HG02588 (cell line): ENCODE measurements at regions not wholly inside any gene's neighbourhood (a gene's known extent, or its start where the extent isn't known, plus 50 kb on each side); places are given as distances from the start of the nearest gene placed in this dataset.

Source experiments
- ATAC-seq: cut with Tn5 transposase; IDR thresholded peaks from one replicate; pipeline ENCODE4 v1.9.1; 2021; ENCODE audit warnings: mild to moderate bottlenecking, moderate library complexity; ENCODE audit not compliant: unreplicated experiment

GRCh38 chr6:147903321-147903720 is 394.8 kb downstream of the SAMD5 start:
- no peak for ATAC-seq

GRCh38 chr6:147903931-147904330 is 395.4 kb downstream of the SAMD5 start:
- no peak for ATAC-seq

GRCh38 chr6:147904416-147904815 is 395.9 kb downstream of the SAMD5 start:
- no peak for ATAC-seq

GRCh38 chr6:147905711-147906110 is 397.2 kb downstream of the SAMD5 start:
- no peak for ATAC-seq

GRCh38 chr6:147906361-147906760 is 397.9 kb downstream of the SAMD5 start:
- ATAC-seq, result no peak

- ATAC-seq, result no peak
These were observed 401.1 kb downstream of the SAMD5 start for GRCh38 chr6:147909640-147910039.

GRCh38 chr6:147910281-147910680 is 401.8 kb downstream of the SAMD5 start:
- ATAC-seq, result no peak

GRCh38 chr6:147911057-147911456 is 402.6 kb downstream of the SAMD5 start:
- ATAC-seq, result no peak

- no peak for ATAC-seq
These were observed 403.2 kb downstream of the SAMD5 start for GRCh38 chr6:147911686-147912085.

- ATAC-seq, result no peak
These were observed 414.3 kb downstream of the SAMD5 start for GRCh38 chr6:147922799-147923198.

- no peak for ATAC-seq
These were observed 416.1 kb downstream of the SAMD5 start for GRCh38 chr6:147924598-147924997.

GRCh38 chr6:147925826-147926225 is 416.8 kb upstream of the SASH1 start:
- ATAC-seq, result no peak

- ATAC-seq, result no peak
These were observed 411.9 kb upstream of the SASH1 start for GRCh38 chr6:147930745-147931144.

GRCh38 chr6:147933224-147933623 is 409.4 kb upstream of the SASH1 start:
- ATAC-seq, result no peak

GRCh38 chr6:147935656-147936055 is 407.0 kb upstream of the SASH1 start:
- ATAC-seq, result no peak

GRCh38 chr6:147936703-147937470 is 405.8 kb upstream of the SASH1 start:
- ATAC-seq, result no peak

- ATAC-seq, result no peak
These were observed 401.5 kb upstream of the SASH1 start for GRCh38 chr6:147941143-147941542.

- ATAC-seq, result no peak
These were observed 400.3 kb upstream of the SASH1 start for GRCh38 chr6:147942363-147942762.

GRCh38 chr6:147944122-147944521 is 398.5 kb upstream of the SASH1 start:
- no peak for ATAC-seq

- no peak for ATAC-seq
These were observed 395.1 kb upstream of the SASH1 start for GRCh38 chr6:147947521-147947920.

- no peak for ATAC-seq
These were observed 392.5 kb upstream of the SASH1 start for GRCh38 chr6:147949981-147950622.

- ATAC-seq, result no peak
These were observed 392.0 kb upstream of the SASH1 start for GRCh38 chr6:147950623-147950987.

- ATAC-seq, result no peak
These were observed 390.9 kb upstream of the SASH1 start for GRCh38 chr6:147951726-147952125.
